Thyroid gland (tissue), 4 donors: ENCODE measurements at regions not wholly inside any gene's neighbourhood (a gene's known extent, or its start where the extent isn't known, plus 50 kb on each side); places are given as distances from the start of the nearest gene placed in this dataset.

Source experiments
- CTCF ChIP-seq, 6 experiments: fragments of 200-600 bp in 3 of 6; fragments of 450-650 bp in 3 of 6; sonication (generic) in 3 of 6; IDR thresholded peaks; one replicate each; pipeline ENCODE4 v1.5.1; 2016 to 2019; ENCODE audit warnings: antibody characterized with exemption in 6 of 6, mild to moderate bottlenecking in 2 of 6, inconsistent platforms in 1 of 6, moderate library complexity in 1 of 6
- POLR2A ChIP-seq, 2 donors: fragments of 450-650 bp; IDR thresholded peaks; one replicate each; pipeline ENCODE4 v1.6.1; 2017; ENCODE audit warnings: antibody characterized with exemption in 2 of 2, mild to moderate bottlenecking in 2 of 2, moderate library complexity in 1 of 2

GRCh38 chrX:40248822-40249221 lies 151.1 kb upstream of the BCOR start:
- TF ChIP-seq CTCF (IDR thresholded peaks at IDR 0.05) (no peak), POLR2A (IDR thresholded peaks at IDR 0.05) (no peak)
